ENCODE measurements at regions not wholly inside any gene's neighbourhood (a gene's known extent, or its start where the extent isn't known, plus 50 kb on each side); places are given as distances from the start of the nearest gene placed in this dataset.

GRCh38 chr14:97198813-97199212 is 401.6 kb downstream of the VRK1 start:
- TF ChIP-seq POLR2A (IDR thresholded peaks at IDR 0.05), result no peak
- TF ChIP-seq CTCF (IDR thresholded peaks at IDR 0.05), result no peak
- no peak for TF ChIP-seq POLR2AphosphoS5 (IDR thresholded peaks at IDR 0.05)
- TF ChIP-seq EP300 (IDR thresholded peaks at IDR 0.05), result no peak
